ENCODE measurements at regions not wholly inside any gene's neighbourhood (a gene's known extent, or its start where the extent isn't known, plus 50 kb on each side); places are given as distances from the start of the nearest gene placed in this dataset.

GRCh38 chr1:118340928-118341910 is 156.2 kb upstream of the SPAG17 start:
- Histone ChIP-seq H3K4me1 (ENCODE audit: low read depth, poor library complexity, severe bottlenecking) (no peaks in the 10 kb centered on the region), H3K4me3 (IDR thresholded peaks at IDR 0.05; ENCODE audit: insufficient read depth, low read depth, low read length) (no peak overlapping the region)
- TF ChIP-seq CTCF (conservative IDR thresholded peaks at IDR 0.05; ENCODE audit: low read depth, low read length): no peak

GRCh38 chr1:118339400-118340124 is 154.5 kb upstream of the SPAG17 start:
- no peaks in the 10 kb centered on the region for H4K20me1 ChIP-seq (ENCODE audit: insufficient read depth)
- no peak overlapping the region for H3K9ac ChIP-seq

More at GRCh38 chr1:118340928-118341910, 156.2 kb upstream of the SPAG17 start:
- Histone ChIP-seq H3K79me2 (ENCODE audit: insufficient read depth, low read depth) (no peaks in the 10 kb centered on the region), H3K4me2 (no peak overlapping the region), H4K20me1 (ENCODE audit: insufficient read depth) (no peaks in the 10 kb centered on the region), H3K9ac (no peak overlapping the region), H3K27me3 (ENCODE audit: insufficient read depth, low read depth) (no peaks in the 10 kb centered on the region), H3K36me3 (ENCODE audit: insufficient read depth) (no peaks in the 10 kb centered on the region), H2AFZ (ENCODE audit: low read depth) (no peak overlapping the region), H3K27ac (no peak overlapping the region)

GRCh38 chr1:118338936-118339335 is 153.9 kb upstream of the SPAG17 start:
- no peak overlapping the region for H3K27ac ChIP-seq
- no peaks in the 10 kb centered on the region for H3K79me2 ChIP-seq (ENCODE audit: insufficient read depth, low read depth)
- peaks cover 10% of the 10 kb centered on the region for H3K4me1 ChIP-seq (ENCODE audit: low read depth, poor library complexity, severe bottlenecking)
- no peak overlapping the region for H2AFZ ChIP-seq (ENCODE audit: low read depth)
- H3K36me3 ChIP-seq (ENCODE audit: insufficient read depth): no peaks in the 10 kb centered on the region
- no peaks in the 10 kb centered on the region for H3K27me3 ChIP-seq (ENCODE audit: insufficient read depth, low read depth)
- H4K20me1 ChIP-seq (ENCODE audit: insufficient read depth): no peaks in the 10 kb centered on the region
- no peak for TF ChIP-seq CTCF (conservative IDR thresholded peaks at IDR 0.05; ENCODE audit: low read depth, low read length)
- no peak overlapping the region for H3K9ac ChIP-seq
- no peak overlapping the region for H3K4me3 ChIP-seq (IDR thresholded peaks at IDR 0.05; ENCODE audit: insufficient read depth, low read depth, low read length)
- H3K4me2 ChIP-seq: no peak overlapping the region

More at GRCh38 chr1:118339400-118340124, 154.5 kb upstream of the SPAG17 start:
- Histone ChIP-seq H3K4me1 (ENCODE audit: low read depth, poor library complexity, severe bottlenecking) (peaks cover 10% of the 10 kb centered on the region), H2AFZ (ENCODE audit: low read depth) (no peak overlapping the region), H3K36me3 (ENCODE audit: insufficient read depth) (no peaks in the 10 kb centered on the region), H3K79me2 (ENCODE audit: insufficient read depth, low read depth) (no peaks in the 10 kb centered on the region), H3K4me2 (no peak overlapping the region), H3K27ac (no peak overlapping the region), H3K27me3 (ENCODE audit: insufficient read depth, low read depth) (no peaks in the 10 kb centered on the region), H3K4me3 (IDR thresholded peaks at IDR 0.05; ENCODE audit: insufficient read depth, low read depth, low read length) (no peak overlapping the region)
- TF ChIP-seq CTCF (conservative IDR thresholded peaks at IDR 0.05; ENCODE audit: low read depth, low read length): no peak

- H3K36me3 ChIP-seq (ENCODE audit: insufficient read depth): no peaks in the 10 kb centered on the region
- no peak overlapping the region for H3K9ac ChIP-seq
- H3K27me3 ChIP-seq (ENCODE audit: insufficient read depth, low read depth): no peaks in the 10 kb centered on the region
- peaks cover 10% of the 10 kb centered on the region for H3K4me1 ChIP-seq (ENCODE audit: low read depth, poor library complexity, severe bottlenecking)
- no peak overlapping the region for H3K27ac ChIP-seq
- H3K4me2 ChIP-seq: no peak overlapping the region
- no peak overlapping the region for H3K4me3 ChIP-seq (IDR thresholded peaks at IDR 0.05; ENCODE audit: insufficient read depth, low read depth, low read length)
- TF ChIP-seq CTCF (conservative IDR thresholded peaks at IDR 0.05; ENCODE audit: low read depth, low read length): no peak
- no peaks in the 10 kb centered on the region for H3K79me2 ChIP-seq (ENCODE audit: insufficient read depth, low read depth)
- H2AFZ ChIP-seq (ENCODE audit: low read depth): no peak overlapping the region
- H4K20me1 ChIP-seq (ENCODE audit: insufficient read depth): no peaks in the 10 kb centered on the region
Measured at GRCh38 chr1:118337346-118337745, 152.3 kb upstream of the SPAG17 start.
